GF-D8 (cell line): ENCODE measurements at regions not wholly inside any gene's neighbourhood (a gene's known extent, or its start where the extent isn't known, plus 50 kb on each side); places are given as distances from the start of the nearest gene placed in this dataset.

Experiments
- DNase-seq: peaks from one replicate; lab custom pipeline; 2025; lab: John Stamatoyannopoulos, UW

GRCh38 chr7:97466999-97467740, 264.7 kb upstream of the TAC1 start:
- no peak for DNase-seq

GRCh38 chr7:97468493-97468892, 263.4 kb upstream of the TAC1 start:
- DNase-seq: no peak

- DNase-seq: no peak
Measured at GRCh38 chr7:97470726-97471125, 261.2 kb upstream of the TAC1 start.

GRCh38 chr7:97471491-97471890, 260.4 kb upstream of the TAC1 start:
- no peak for DNase-seq

- no peak for DNase-seq
Measured at GRCh38 chr7:97479740-97480290, 252.1 kb upstream of the TAC1 start.

GRCh38 chr7:97480772-97481390, 251.0 kb upstream of the TAC1 start:
- no peak for DNase-seq

- DNase-seq: no peak
Measured at GRCh38 chr7:97495487-97495886, 236.4 kb upstream of the TAC1 start.

GRCh38 chr7:97499204-97499603, 232.7 kb upstream of the TAC1 start:
- DNase-seq: peak; percentile 7

- DNase-seq: no peak
Measured at GRCh38 chr7:97503367-97504094, 228.4 kb upstream of the TAC1 start.

GRCh38 chr7:97506728-97507127, 225.2 kb upstream of the TAC1 start:
- no peak for DNase-seq

- DNase-seq: no peak
Measured at GRCh38 chr7:97512441-97513207, 219.3 kb upstream of the TAC1 start.

GRCh38 chr7:97513326-97513725, 218.6 kb upstream of the TAC1 start:
- no peak for DNase-seq

- no peak for DNase-seq
Measured at GRCh38 chr7:97541188-97541587, 190.7 kb upstream of the TAC1 start.

GRCh38 chr7:97555857-97556421, 175.9 kb upstream of the TAC1 start:
- no peak for DNase-seq

- no peak for DNase-seq
Measured at GRCh38 chr7:97565665-97566064, 166.2 kb upstream of the TAC1 start.

- DNase-seq: no peak
Measured at GRCh38 chr7:97573065-97573464, 158.8 kb upstream of the TAC1 start.

- DNase-seq: no peak
Measured at GRCh38 chr7:97576043-97576442, 155.8 kb upstream of the TAC1 start.

GRCh38 chr7:97578225-97578624, 153.7 kb upstream of the TAC1 start:
- DNase-seq: no peak

- no peak for DNase-seq
Measured at GRCh38 chr7:97580205-97580604, 151.7 kb upstream of the TAC1 start.

- DNase-seq: no peak
Measured at GRCh38 chr7:97595439-97595838, 136.4 kb upstream of the TAC1 start.

GRCh38 chr7:97601931-97602457, 129.9 kb upstream of the TAC1 start:
- DNase-seq: no peak

- no peak for DNase-seq
Measured at GRCh38 chr7:97620495-97620894, 111.4 kb upstream of the TAC1 start.
